ENCODE measurements at regions not wholly inside any gene's neighbourhood (a gene's known extent, or its start where the extent isn't known, plus 50 kb on each side); places are given as distances from the start of the nearest gene placed in this dataset.

- no peak for TF ChIP-seq ZNF274 (IDR thresholded peaks at IDR 0.05; ENCODE audit: low read depth, low read length)
- TF ChIP-seq YY1 (IDR thresholded peaks at IDR 0.05; ENCODE audit: insufficient read depth, insufficient read length): no peak
- no peak for TF ChIP-seq SUZ12 (IDR thresholded peaks at IDR 0.05; ENCODE audit: extremely low read depth, insufficient read depth, insufficient read length)
Observed at GRCh38 chr18:42174909-42175308, 219.9 kb downstream of the PIK3C3 start.

Data from NT2/D1 (cell line).